GM18867 (cell line): ENCODE measurements at regions not wholly inside any gene's neighbourhood (a gene's known extent, or its start where the extent isn't known, plus 50 kb on each side); places are given as distances from the start of the nearest gene placed in this dataset.

ENCODE experiments used
- ATAC-seq: cut with Tn5 transposase; IDR thresholded peaks from one replicate; pipeline ENCODE4 v1.9.1; 2021; ENCODE audit warnings: mild to moderate bottlenecking, moderate library complexity; ENCODE audit not compliant: unreplicated experiment

DNA sequence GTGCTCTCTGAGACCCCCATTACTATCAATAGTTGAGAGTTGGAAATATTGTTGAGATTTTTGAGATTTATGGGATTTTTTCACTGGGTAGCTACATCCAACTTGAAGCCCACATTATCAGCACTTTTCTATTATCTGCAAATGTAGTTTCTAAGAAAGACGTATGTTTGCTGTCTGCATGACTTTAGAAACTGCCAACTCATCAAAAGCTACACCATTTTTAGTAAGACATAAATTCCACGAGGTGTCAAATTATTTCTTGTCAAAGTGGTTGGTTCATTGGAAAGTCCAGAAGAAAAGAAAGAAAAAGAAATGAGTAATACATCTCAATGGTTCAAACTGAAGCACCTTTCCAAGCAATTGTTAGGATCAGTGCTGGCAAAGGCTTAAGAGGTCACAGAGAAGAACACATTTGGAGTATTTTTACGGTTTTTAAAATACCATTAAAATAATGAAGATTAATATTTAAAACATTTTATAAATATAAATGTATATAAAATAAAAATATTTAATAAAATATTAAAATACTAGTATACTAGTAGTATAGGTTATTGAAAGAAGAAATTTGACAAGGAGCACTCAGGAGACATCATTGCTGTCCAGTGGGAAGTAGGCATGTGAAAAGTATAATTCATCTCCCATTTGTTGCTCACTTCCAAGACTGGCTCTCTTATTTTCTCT is 463.5 kb downstream of the TAFA4 start:
- no peak for ATAC-seq

DNA sequence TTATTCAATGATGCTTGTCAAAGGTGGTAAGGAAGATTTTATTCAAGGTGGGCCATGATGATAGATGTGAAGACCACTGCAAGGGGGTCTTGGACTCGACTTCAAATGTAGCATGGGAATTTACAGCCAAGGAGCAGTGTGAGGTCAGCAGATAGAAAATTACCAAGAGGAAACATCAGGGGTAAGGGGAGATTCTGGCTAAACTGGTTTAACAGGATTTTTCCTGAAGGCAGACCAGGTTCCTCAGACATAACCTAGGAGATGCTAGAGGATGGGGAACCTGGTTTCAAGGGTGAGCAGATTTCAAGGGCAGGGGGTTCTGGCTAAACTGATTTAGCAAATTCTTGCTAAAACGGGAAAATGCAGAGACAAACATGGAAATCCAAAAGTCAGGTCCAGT is 464.9 kb downstream of the TAFA4 start:
- no peak for ATAC-seq

DNA sequence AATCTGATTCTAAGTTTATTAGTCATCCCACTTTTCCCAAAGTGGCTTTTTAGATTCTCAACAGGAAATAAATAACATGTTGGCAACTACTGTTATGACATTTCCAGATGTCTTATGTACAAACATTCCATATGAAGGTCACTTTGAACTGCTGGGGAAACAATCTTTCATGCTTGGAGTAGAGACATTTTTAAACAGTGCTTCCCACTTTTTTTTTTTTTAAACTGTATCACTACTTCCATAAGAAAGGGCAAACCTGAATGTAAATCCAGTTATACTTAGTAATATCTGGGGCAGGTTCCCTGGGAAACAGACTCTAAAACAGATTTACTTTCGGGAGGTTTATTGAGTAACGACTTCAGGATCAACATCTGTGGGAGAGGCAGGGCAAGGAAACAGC is 473.8 kb downstream of the TAFA4 start:
- no peak for ATAC-seq

DNA sequence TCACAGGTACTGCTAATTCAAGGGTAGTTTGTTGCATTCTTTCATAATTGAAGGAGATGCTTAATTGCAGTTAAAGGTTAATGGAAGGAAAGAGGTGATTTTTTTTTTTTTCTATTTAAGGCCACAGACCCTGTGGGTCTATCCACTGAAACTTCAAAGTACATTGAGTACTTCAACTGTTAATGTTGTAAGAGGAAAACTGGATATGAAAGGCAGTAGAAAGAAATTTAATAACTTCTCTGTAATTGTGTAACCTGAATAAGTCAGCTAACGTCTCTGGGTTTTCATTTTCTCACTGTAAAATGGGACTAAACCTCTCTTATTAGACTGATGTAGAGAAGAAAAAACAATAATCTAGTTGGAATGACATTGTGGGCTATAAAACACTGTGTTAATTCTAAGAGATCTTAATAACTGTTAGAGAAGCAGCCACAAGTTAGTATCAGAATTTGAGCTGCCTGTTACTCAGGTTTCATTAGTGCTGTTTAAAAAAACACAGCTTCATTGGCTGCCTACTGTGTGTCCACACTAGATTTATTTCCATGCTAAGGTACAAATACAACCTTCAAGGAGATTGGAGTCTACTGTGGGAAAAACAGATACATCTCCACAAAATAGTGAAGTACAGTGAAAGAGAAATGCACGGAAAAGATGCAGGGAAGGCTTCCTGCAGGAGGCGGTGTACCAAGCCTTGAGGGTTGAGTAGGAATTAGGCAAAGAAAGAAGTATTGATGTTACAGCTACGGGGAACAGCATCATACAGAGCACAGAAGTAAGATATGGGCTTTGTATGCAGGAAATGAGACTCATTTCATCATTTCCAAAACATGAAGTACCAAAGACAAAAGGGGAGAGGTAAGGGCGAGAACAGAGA is 483.6 kb downstream of the TAFA4 start:
- no peak for ATAC-seq

DNA sequence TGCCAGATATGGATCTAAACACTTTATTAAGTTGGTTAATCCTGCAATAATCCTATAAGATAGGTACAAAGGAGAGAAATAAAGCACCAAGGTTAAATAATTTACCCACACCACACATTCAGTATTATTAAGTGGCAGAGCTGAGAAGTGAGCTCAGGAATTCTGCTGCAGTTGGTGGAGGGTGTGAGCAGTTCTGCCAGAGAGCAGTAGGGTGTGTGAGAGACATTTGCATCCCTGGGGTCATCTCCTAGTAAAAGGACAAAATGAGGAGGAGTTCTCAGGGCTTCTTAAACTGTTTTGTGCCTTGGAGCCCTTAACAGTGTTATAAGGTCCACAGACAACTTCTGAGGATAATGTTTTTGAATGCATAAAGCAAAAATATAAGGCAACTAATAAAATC is 484.5 kb downstream of the TAFA4 start:
- ATAC-seq, result no peak

DNA sequence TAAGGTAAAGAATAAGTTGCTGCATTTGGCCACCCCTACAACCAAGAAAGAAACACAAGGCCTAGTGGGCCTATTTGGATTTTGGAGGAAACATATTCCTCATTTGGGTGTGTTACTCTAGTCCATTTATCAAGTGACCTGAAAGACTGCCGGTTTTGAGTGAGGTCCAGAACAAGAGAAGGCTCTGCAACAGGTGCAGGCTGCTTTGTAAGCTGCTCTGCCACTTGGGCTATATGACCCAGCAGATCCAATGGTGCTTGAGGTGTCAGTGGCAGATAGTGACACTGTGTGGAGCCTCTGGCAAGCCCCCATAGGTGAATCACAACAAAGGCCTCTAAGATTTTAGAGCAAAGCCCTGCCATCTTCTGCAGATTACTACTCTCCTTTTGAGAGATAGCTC is 491.3 kb downstream of the TAFA4 start:
- no peak for ATAC-seq

DNA sequence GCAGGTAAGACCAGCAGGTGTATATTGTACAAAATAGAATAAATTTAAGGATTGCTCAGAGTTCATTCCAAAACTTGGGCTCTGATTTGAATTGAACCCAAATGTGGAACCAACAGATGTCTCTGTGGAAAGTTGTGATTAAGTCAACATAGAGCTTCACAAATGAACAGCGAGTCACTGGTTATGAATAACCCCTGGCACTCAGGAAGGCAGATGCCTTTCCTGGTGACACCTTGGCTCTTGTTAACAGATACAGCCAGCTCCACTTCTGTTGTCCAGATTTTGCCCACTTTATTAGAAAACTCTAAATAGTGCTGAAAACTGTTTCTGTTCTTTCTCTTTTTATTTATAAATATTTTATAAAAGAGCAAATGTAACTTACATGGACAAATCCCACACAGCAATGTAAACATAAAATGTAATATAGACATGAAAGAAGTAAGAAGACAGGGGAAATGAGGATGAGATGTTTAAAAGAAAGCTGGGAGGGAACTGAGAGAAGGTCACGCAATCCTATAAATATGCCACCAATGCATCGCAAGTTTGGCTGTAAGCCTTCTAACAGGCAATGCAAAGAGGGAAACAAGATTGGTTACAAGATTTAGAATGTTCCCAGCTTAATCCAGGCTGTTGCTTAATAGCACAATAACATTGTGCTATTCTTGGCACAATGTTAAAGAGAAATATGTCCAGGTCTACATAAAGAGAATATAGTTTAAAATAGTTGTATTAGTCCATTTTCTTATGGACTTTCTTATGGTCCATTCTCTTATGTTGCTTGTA is 495.5 kb downstream of the TAFA4 start:
- ATAC-seq, result no peak

DNA sequence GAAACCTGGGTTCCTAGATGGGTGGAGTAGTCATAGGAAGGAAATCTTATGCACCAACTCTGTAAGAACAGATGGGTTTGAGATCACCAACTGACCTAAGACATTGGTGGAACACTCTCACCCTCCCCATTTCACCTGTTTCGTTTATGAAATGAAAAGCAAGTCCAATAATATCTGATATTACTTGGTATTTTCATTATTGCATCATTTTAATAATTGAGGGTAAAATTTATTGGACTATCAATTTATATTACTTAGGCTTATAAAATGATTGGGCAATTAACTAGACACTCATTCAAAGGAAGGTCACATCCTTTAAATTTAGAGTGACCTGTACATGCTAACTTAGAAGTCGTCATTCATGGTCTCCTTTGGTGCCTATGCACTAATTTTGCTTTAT is 503.9 kb downstream of the TAFA4 start:
- ATAC-seq, result no peak

DNA sequence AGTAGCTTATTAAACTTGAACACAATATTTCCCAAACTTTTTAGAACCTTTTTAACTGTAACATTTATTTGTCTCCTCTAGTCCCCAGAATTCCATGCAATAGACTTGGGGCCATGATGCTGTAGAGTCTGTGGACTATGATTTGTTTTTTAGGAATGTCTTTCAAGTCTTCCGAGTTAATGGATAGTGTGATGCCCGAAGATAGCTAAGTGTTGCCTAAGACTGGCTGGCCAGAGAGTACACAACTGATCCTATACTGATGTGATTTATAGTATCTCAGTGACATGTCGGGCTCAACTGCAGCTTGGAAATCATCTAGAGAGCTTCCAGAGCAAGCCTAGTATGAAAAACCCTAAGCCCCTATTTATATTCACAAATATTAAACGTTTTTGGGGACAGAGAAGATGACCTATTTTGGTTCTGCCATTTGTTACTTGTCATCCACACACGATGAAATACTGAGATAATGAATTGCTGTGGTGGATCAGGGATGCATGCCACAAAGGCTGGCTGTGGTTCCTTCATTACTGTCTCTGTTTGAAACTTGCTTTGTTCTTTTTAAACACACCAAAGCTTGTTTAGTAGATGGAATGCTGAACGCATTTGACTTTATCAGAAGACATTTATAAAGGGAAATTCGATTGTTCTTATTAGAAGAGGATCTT is 507.4 kb downstream of the TAFA4 start:
- ATAC-seq, result no peak

DNA sequence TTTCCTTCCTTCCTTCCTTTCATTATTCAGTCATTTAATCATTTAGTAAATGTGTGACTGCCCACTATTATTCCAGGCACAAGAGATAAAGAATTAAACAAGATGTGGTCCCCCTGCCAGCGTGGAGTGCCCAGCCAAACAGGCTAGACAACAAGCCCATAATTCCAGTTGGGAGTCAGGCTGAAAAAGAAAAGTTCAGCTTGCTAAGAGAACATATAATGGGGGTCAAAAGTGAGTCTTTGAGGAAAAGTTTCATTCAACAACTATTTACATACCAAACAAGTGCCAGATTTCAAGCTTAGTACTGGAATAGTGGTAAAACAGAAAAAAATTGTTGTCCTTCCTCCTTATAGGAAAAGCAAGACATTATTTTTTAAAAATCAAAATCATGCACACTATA is 523.7 kb downstream of the TAFA4 start:
- ATAC-seq, result no peak

DNA sequence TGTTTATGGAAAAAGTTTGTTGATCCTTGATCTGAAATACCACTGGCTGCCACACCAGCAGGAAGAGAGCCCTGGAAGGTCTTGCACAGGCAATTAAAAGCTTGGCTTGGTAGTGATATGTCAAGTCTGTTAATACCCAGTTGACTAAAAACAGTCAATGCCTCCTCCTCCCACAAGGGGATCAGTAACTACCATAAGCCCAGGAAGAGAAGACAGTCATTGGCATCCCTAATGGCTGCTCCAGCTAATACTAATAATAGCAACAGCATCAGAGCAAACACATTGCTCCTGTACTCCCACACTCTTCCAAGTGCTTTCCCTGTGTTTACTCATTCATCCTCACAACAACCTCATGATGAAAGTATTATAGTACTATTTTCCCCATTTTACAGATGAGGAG is 528.6 kb downstream of the TAFA4 start:
- ATAC-seq, result no peak

DNA sequence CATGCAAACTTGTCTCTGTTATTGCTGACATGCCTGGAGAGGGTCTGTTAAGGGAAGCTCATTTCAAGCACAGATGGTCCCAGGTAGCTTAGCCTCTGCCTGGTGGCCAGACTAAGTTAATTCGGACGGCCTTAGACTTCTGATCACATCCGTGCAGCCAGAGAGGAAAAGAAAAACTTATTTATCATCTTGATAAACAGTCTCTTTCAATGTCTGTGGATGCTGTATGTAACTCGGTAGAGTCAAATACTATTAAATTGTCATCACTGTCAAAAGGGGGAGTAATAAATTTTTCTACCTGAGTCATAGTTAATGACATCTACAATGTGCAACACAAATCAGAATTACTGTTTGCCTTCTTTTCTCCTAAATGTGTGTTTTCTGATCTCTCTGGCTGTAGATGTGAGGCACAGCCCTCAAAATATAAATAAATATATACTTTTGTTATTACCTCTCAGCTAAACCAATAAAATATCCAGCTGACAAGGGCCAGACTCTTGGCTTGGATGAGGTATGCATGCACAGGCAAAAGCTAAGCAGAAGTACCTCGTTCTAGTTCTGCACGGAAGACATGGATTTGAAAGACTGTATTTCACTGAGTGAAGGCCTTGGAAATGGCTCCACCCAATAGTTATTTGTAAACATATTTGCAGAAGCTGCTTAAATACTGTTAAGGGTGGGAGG is 530.0 kb downstream of the TAFA4 start:
- ATAC-seq, result no peak

DNA sequence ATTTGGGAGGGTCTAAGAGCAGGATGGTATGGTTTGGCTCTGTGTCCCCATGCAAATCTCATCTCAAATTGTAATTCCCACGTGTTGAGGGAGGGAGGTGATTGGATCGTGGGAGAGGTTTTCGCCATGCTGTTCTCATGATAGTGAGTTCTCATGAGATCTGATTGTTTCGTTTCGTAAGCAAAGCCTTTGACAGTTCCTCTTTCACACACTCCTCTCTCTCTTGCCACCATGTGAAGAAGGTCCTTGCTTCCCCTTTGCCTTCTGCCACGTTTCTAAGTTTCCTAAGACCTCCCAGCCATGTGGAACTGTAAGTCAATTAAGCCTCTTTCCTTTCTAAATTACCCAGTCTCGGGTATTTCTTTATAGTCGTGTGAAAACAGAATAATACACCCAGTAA is 553.7 kb downstream of the TAFA4 start:
- ATAC-seq, result no peak

DNA sequence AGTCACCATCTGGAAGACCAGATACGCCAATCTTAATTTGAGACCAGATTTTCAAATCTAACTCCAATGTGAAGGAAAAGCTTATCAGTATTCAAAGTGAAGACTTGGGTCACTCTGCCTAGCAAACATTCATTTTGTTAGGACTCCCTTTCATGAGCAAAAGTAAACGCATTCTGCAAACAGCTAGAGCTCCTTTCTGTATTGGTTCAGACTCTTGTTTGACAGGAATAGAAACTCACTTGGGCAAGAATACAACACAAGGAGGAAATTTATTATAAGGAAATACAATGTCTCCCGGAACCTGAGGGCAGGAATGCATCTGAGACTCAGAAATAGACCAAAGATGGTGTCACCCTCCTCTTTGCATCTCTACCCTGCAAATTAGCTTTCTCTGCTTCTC is 558.6 kb downstream of the TAFA4 start:
- no peak for ATAC-seq

DNA sequence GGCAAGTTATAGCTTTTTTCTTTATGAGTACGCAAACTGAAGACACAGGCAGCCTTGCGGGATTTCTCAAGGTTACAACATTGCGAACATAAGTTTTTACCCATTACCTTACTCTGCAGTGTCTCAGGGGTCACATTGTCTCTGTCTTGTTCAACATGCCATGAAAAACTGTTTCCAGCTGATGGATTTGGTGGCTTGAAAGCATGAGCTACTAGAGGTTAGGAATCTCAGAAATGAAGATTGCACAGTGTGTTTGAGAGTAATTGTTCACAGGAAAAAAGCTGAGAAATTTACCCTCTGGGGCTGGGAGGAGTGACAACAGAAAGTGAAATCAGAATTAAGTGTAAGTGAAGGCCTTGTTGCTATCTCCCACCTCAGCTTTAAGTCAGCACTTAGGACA is 568.6 kb downstream of the TAFA4 start:
- ATAC-seq, result no peak

DNA sequence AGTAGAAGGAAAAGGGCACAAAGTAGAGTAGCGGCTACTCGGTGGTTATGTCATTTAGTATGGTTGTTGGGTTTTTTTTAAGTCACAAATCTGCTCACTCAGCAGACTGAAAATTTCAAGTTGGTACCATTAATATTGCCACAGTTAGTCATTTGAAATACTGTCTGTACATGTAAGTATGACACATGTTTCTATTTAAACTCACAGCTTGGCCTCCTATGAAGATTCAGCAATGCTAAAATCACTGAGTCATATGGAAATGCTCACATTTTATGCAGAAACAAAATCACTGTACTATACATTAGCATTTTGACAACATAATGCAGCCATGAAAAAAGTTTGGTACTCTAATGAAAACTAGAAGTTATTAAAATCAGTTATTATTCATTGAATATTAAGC is 571.9 kb downstream of the TAFA4 start:
- no peak for ATAC-seq

DNA sequence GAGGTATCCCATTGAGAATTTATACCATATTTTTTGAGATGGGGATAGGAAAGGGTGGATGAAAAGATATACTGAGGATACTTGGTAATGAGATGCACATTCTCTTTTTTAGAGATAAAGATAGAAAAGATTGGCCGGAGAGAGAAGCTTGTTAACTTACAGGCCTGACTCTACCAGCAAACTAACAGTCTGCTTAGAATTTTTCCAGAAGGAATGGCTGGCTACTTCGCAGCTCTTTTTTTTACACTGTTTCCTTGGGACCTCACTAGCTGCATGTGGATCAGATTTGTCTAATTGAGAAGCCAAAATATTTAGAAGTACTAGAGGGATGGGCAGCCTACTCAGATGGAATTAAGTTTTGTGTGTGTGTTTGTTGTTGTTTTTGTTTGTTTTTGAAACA is 586.6 kb downstream of the TAFA4 start:
- ATAC-seq, result no peak

DNA sequence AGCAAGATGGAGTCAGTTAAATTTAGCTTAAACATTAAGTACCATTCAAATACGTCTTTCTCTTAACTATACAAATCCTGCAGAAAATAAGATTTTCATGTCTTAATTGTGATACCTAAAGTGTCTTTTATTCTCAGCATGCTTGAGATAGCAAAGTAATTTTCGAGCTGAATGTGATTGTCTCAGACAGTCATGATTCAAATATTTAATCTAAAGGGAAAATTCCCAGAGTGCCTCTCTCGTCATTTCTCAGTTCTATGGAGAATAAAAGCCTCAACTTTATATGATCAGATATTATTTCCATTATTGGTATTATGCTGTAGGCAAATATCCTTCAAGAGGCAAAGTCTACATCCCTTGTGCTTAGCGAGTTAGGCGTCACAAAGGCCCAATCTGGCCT is 589.9 kb downstream of the TAFA4 start:
- ATAC-seq, result no peak

DNA sequence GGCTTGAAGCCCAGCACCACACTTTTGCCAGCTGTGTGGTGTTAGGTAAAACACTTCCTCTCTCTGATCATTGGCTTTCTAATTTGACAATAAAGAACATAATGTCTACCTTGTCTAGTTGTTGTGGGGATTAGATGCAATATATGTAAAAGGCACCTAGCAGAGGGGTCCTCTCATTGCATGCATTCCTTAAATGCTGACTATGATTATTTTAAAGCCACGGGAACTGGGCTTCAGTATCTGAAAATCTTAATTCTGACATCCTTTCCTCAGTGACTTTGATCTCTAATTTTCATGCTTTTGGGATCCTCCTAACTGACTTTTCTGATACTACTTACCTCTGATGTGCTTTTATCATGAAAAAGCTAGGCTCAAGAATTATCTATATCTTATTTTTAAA is 596.3 kb downstream of the TAFA4 start:
- ATAC-seq, result no peak

DNA sequence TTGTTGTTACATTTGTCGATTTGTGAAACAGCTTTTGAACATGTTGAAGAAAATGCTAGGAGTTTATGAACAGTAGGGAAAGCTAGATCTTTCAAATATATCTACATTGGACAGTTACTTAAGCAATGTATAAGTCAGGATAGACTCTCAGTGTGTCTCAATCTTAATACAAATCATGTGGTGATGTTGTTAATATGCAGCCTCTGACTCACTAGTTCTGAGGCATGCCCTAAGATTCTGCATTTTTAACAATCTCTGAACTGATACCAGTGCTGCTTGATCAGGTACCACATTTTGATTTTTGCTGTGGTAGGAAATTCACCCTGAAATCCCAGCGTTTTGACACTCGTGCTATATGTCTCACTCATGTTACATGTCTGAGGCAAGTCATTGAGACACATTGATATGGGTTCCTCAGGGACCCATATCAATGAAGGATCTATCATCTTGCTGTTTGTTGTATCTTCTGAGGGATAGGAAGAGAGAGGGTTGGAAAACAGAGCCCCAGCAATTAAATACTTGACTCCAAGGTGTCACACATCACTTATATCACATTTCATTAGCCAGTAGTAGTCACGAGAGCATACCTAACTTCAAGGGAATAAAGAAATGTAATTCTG is 597.9 kb downstream of the TAFA4 start:
- no peak for ATAC-seq
